H1 (cell line): ENCODE measurements at regions not wholly inside any gene's neighbourhood (a gene's known extent, or its start where the extent isn't known, plus 50 kb on each side); places are given as distances from the start of the nearest gene placed in this dataset.

Experiments
- CTCF ChIA-PET: fragments of 300-600 bp; sonication (Branson Sonifier 250); formaldehyde crosslinking; loops from one replicate; lab custom pipeline; 2021; ENCODE audit not compliant: partially characterized antibody; lab: Charles Lee
- POLR2A ChIA-PET: fragments of 300-600 bp; sonication (Branson Sonifier 250); formaldehyde crosslinking; loops from one replicate; lab custom pipeline; 2021; ENCODE audit warnings: inconsistent platforms; ENCODE audit not compliant: partially characterized antibody; lab: Charles Lee
- DNase-seq, 2 experiments: peaks; one replicate each; pipeline versions ENCODE4 v3.0.0 to v3.0.0-alpha.2; 2010 to 2022; ENCODE audit warnings: low spot score in 2 of 2, low read depth in 1 of 2, mixed read lengths in 1 of 2
- FAIRE-seq: peaks from 2 replicates; lab custom pipeline; 2011; peaks lifted over from hg19 to GRCh38; lab: Jason Lieb, UNC
- H2AFZ ChIP-seq: 2 replicates; pipeline ENCODE4 v1.8.1; 2012; ENCODE audit warnings: low read length, inconsistent platforms
- H2AK5ac ChIP-seq: 2 replicates; pipeline ENCODE4 v1.6.1; 2013; ENCODE audit warnings: low read depth, low read length
- H2BK120ac ChIP-seq: replicated peaks from 2 replicates; pipeline ENCODE3; 2013; ENCODE audit warnings: low read depth, low read length, inconsistent platforms
- H2BK12ac ChIP-seq: 2 replicates; pipeline ENCODE4 v1.6.1; 2013; ENCODE audit warnings: low read depth, low read length
- H2BK15ac ChIP-seq: 2 replicates; pipeline ENCODE4 v1.6.1; 2013; ENCODE audit warnings: low read length
- H2BK20ac ChIP-seq: 2 replicates; pipeline ENCODE4 v1.6.1; 2013; ENCODE audit warnings: low read length
- H2BK5ac ChIP-seq: 2 replicates; pipeline ENCODE4 v1.6.1; 2013; ENCODE audit warnings: low read depth, low read length
- H3K14ac ChIP-seq: 2 replicates; pipeline ENCODE4 v1.6.1; 2013; ENCODE audit warnings: inconsistent platforms; ENCODE audit not compliant: insufficient read length
- H3K18ac ChIP-seq: 2 replicates; pipeline ENCODE4 v1.6.1; 2013; ENCODE audit warnings: low read length; ENCODE audit errors: extremely low read depth
- H3K23ac ChIP-seq: 2 replicates; pipeline ENCODE4 v1.6.1; 2013; ENCODE audit warnings: inconsistent platforms; ENCODE audit not compliant: insufficient read length
- H3K23me2 ChIP-seq: 2 replicates; pipeline ENCODE4 v1.6.1; 2013; ENCODE audit warnings: low read depth, low read length
- H3K27ac ChIP-seq: 2 replicates; pipeline ENCODE4 v1.6.1; 2011; ENCODE audit warnings: low read depth, low read length, inconsistent platforms
- H3K27me3 ChIP-seq, 4 experiments: replicated peaks in 1 of 4; 1 replicate in 1 of 4; 2 replicates in 3 of 4; pipeline versions ENCODE4 v1.6.1 to v1.8.1; 2011 to 2013; ENCODE audit warnings: low read length in 3 of 4, mild to moderate bottlenecking in 3 of 4, inconsistent platforms in 2 of 4, mixed read lengths in 2 of 4, moderate library complexity in 1 of 4; ENCODE audit not compliant: control insufficient read depth in 3 of 4, insufficient read depth in 3 of 4; ENCODE audit errors: extremely low read depth in 1 of 4
- H3K36me3 ChIP-seq, 4 experiments: 2 replicates each; pipeline versions ENCODE4 v1.6.1 to v1.8.1; 2011 to 2013; ENCODE audit warnings: mild to moderate bottlenecking in 4 of 4, low read length in 3 of 4, moderate library complexity in 2 of 4, control low read depth in 1 of 4, inconsistent platforms in 1 of 4; ENCODE audit not compliant: insufficient read depth in 4 of 4, control insufficient read depth in 2 of 4
- H3K4ac ChIP-seq: replicated peaks from 2 replicates; pipeline ENCODE3; 2013; ENCODE audit warnings: low read length, low read depth, mixed read lengths, inconsistent platforms; ENCODE audit not compliant: insufficient read length
- H3K4me1 ChIP-seq, 4 experiments: replicated peaks in 1 of 4; 1 replicate in 1 of 4; 2 replicates in 3 of 4; pipeline versions ENCODE4 v1.6.1 to v1.8.1; 2011 to 2013; ENCODE audit warnings: low read length in 3 of 4, inconsistent platforms in 2 of 4, mixed read lengths in 1 of 4; ENCODE audit not compliant: insufficient read depth in 4 of 4, control insufficient read depth in 3 of 4
- H3K4me2 ChIP-seq, 2 experiments: 2 replicates each; pipeline versions ENCODE4 v1.6.1 to v1.8.1; 2011 to 2013; ENCODE audit warnings: low read depth in 2 of 2, low read length in 2 of 2, control low read depth in 1 of 2, inconsistent platforms in 1 of 2, mild to moderate bottlenecking in 1 of 2; ENCODE audit not compliant: insufficient read depth in 1 of 2
- H3K4me3 ChIP-seq, 4 experiments: fragments of 200-600, 300-600 bp in 1 of 4; sonication (generic), shearing (Covaris generic), sonication (Bioruptor Twin) in 1 of 4; 2 replicates each; pipeline versions ENCODE4 v1.5.1 to v1.8.1; 2011 to 2016; ENCODE audit warnings: low read length in 4 of 4, low read depth in 3 of 4, control low read depth in 2 of 4, inconsistent platforms in 2 of 4, mild to moderate bottlenecking in 2 of 4, mixed read lengths in 1 of 4, moderate library complexity in 1 of 4; ENCODE audit not compliant: insufficient read depth in 2 of 4; ENCODE audit errors: extremely low read depth in 1 of 4
- H3K56ac ChIP-seq: replicated peaks from 2 replicates; pipeline ENCODE3; 2013; ENCODE audit warnings: low read depth, mild to moderate bottlenecking, mixed read lengths, low read length, inconsistent platforms; ENCODE audit not compliant: insufficient read length
- H3K79me1 ChIP-seq: 2 replicates; pipeline ENCODE4 v1.6.1; 2013; ENCODE audit warnings: low read depth, low read length, control low read depth
- H3K79me2 ChIP-seq, 2 experiments: 2 replicates each; pipeline versions ENCODE4 v1.6.1 to v1.8.1; 2012 to 2013; ENCODE audit warnings: low read length in 2 of 2, mild to moderate bottlenecking in 2 of 2, inconsistent platforms in 1 of 2; ENCODE audit not compliant: insufficient read depth in 2 of 2, control insufficient read depth in 1 of 2
- H3K9ac ChIP-seq, 4 experiments: replicated peaks in 1 of 4; 1 replicate in 1 of 4; 2 replicates in 3 of 4; pipeline versions ENCODE4 v1.6.1 to v1.8.1; 2011 to 2013; ENCODE audit warnings: low read depth in 3 of 4, low read length in 3 of 4, control low read depth in 2 of 4, mild to moderate bottlenecking in 2 of 4, moderate library complexity in 2 of 4, inconsistent platforms in 1 of 4; ENCODE audit errors: extremely low read depth in 1 of 4
- H3K9me3 ChIP-seq, 2 experiments: 2 replicates each; pipeline versions ENCODE4 v1.6.1 to v1.8.1; 2012 to 2013; ENCODE audit warnings: mild to moderate bottlenecking in 2 of 2, moderate library complexity in 2 of 2, control low read depth in 1 of 2, inconsistent platforms in 1 of 2, low read depth in 1 of 2, low read length in 1 of 2, mixed read lengths in 1 of 2; ENCODE audit not compliant: insufficient read depth in 2 of 2
- H4K20me1 ChIP-seq, 2 experiments: replicated peaks in 1 of 2; 2 replicates each; pipeline versions ENCODE3 to v1.8.1; 2011 to 2013; ENCODE audit warnings: inconsistent platforms in 2 of 2, low read length in 2 of 2, mild to moderate bottlenecking in 1 of 2; ENCODE audit not compliant: insufficient read depth in 2 of 2, control insufficient read depth in 1 of 2
- H4K5ac ChIP-seq: 2 replicates; pipeline ENCODE4 v1.6.1; 2013; ENCODE audit warnings: low read length, low read depth, mixed read lengths, inconsistent platforms; ENCODE audit not compliant: insufficient read length
- H4K8ac ChIP-seq: 2 replicates; pipeline ENCODE4 v1.8.0; 2013; ENCODE audit warnings: mild to moderate bottlenecking, moderate library complexity, low read length, inconsistent platforms; ENCODE audit not compliant: insufficient read depth; ENCODE audit errors: extremely low read depth
- H4K91ac ChIP-seq: replicated peaks from 2 replicates; pipeline ENCODE3; 2013; ENCODE audit warnings: low read length, mixed read lengths, inconsistent platforms; ENCODE audit not compliant: insufficient read length
- ATF3 ChIP-seq: IDR thresholded peaks from 2 replicates; pipeline ENCODE4 v1.6.1; 2011; ENCODE audit warnings: low read depth, mild to moderate bottlenecking, low read length; ENCODE audit not compliant: insufficient read depth
- RAD21 ChIP-seq, 2 experiments: IDR thresholded peaks in 1 of 2; conservative IDR thresholded peaks in 1 of 2; 2 replicates each; pipeline ENCODE4 v1.6.1; 2011; ENCODE audit warnings: low read depth in 2 of 2, low read length in 2 of 2, improper control_type of control experiment in 1 of 2, inconsistent platforms in 1 of 2, mild to moderate bottlenecking in 1 of 2, moderate library complexity in 1 of 2
- WGBS, 2 experiments: shearing (Covaris generic) in 1 of 2; methylation state at CpG; one replicate each; pipeline versions ENCODE4 v1.1.6 to v1.1.7; 2013 to 2015; ENCODE audit warnings: low lambda C conversion rate in 2 of 2, mixed read lengths in 2 of 2, inconsistent platforms in 1 of 2, low coverage in 1 of 2, missing lambda C conversion rate in 1 of 2; ENCODE audit not compliant: insufficient replicate concordance in 2 of 2, insufficient coverage in 1 of 2, insufficient read length in 1 of 2; ENCODE audit errors: extremely low coverage in 1 of 2, missing lambda C conversion rate in 1 of 2; 5-methylcytosine and 5-hydroxymethylcytosine counted together

- Histone ChIP-seq H3K4me3 (no peak overlapping the region), H3K36me3 (no peaks in the 10 kb centered on the region), H3K4ac (no peak overlapping the region), H3K18ac (no peak overlapping the region), H4K20me1 (no peaks in the 10 kb centered on the region), H2BK20ac (no peak overlapping the region), H2BK5ac (no peak overlapping the region), H2AFZ (no peak overlapping the region), H3K14ac (no peak overlapping the region), H2BK15ac (no peak overlapping the region), H3K9me3 (no peaks in the 10 kb centered on the region), H3K27ac (no peak overlapping the region), H3K27me3 (no peaks in the 10 kb centered on the region), H3K79me2 (no peaks in the 10 kb centered on the region), H4K8ac (no peak overlapping the region), H2AK5ac (no peak overlapping the region), H3K9ac (no peak overlapping the region), H3K4me1 (no peaks in the 10 kb centered on the region), H2BK12ac (no peak overlapping the region), H3K23me2 (no peaks in the 10 kb centered on the region), H4K91ac (no peak overlapping the region), H3K4me2 (no peak overlapping the region), H3K56ac (no peak overlapping the region), H4K5ac (no peak overlapping the region), H3K23ac (no peak overlapping the region), H2BK120ac (no peak overlapping the region), H3K79me1 (no peaks in the 10 kb centered on the region)
- 82% methylated on average over 3 of the region's 3 CpGs; no CpG with 5 or more reads in 1 of the 2 experiments for WGBS, 2 experiments
- ChIA-PET CTCF (interaction anchor here (0.6 to 1.0 kb wide), 2 partner anchors 10 to 12 kb away, joined by 3 to 5 read pairs; no protein-coding TSS in a partner anchor), POLR2A (no interaction called here)
- TF ChIP-seq RAD21 (IDR thresholded peaks at IDR 0.05 in 1 of 2, conservative IDR thresholded peaks at IDR 0.05 in 1 of 2; ENCODE audit: low read depth in 2 of 2, low read length in 2 of 2) (peak in 1 of 2 experiments; percentile 19; a peak in 1 of 4 replicates), ATF3 (no peak)
- FAIRE-seq, result no peak
- DNase-seq, result no peak
Measured at GRCh38 chr4:28062562-28062961, 1201.9 kb downstream of the STIM2 start.
